Prostate gland (tissue), 2 donors: ENCODE measurements at regions not wholly inside any gene's neighbourhood (a gene's known extent, or its start where the extent isn't known, plus 50 kb on each side); places are given as distances from the start of the nearest gene placed in this dataset.

Experiments used
- POLR2A ChIP-seq: fragments of 450-650 bp; IDR thresholded peaks from one replicate; pipeline ENCODE4 v1.6.1; 2016; ENCODE audit warnings: antibody characterized with exemption, mild to moderate bottlenecking
- TF ChIP-seq, protein P1 (sequence below), 4 experiments: fragments of 200-600 bp in 2 of 4; fragments of 450-650 bp in 2 of 4; sonication (generic) in 2 of 4; IDR thresholded peaks; 1 replicate in 3 of 4; 2 replicates in 1 of 4; pipeline ENCODE4 v1.5.1; 2016 to 2019; ENCODE audit warnings: antibody characterized with exemption in 4 of 4, mild to moderate bottlenecking in 2 of 4, moderate library complexity in 2 of 4

DNA sequence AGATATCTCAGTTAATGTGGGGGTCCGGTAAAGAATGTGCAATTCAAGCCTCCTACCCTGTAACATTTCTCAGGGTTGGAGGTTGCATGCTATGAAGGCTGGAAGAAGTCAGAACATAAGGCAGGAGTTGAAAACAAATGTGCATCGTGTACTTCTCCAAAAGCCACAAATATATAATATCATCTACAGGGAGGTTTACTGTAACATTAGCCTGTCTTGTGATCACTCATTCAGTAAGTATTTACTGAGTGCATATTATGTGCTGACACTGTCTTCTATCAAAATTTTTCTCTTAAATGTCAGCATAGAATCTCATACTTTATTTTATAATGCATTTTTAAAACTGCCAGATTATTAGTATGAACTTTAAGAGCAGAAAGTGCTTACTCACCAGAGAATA is 105.6 kb upstream of the ZNF366 start:
- TF ChIP-seq, protein P1, sequence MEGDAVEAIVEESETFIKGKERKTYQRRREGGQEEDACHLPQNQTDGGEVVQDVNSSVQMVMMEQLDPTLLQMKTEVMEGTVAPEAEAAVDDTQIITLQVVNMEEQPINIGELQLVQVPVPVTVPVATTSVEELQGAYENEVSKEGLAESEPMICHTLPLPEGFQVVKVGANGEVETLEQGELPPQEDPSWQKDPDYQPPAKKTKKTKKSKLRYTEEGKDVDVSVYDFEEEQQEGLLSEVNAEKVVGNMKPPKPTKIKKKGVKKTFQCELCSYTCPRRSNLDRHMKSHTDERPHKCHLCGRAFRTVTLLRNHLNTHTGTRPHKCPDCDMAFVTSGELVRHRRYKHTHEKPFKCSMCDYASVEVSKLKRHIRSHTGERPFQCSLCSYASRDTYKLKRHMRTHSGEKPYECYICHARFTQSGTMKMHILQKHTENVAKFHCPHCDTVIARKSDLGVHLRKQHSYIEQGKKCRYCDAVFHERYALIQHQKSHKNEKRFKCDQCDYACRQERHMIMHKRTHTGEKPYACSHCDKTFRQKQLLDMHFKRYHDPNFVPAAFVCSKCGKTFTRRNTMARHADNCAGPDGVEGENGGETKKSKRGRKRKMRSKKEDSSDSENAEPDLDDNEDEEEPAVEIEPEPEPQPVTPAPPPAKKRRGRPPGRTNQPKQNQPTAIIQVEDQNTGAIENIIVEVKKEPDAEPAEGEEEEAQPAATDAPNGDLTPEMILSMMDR (IDR thresholded peaks at IDR 0.05) = no peak
- no peak for TF ChIP-seq POLR2A
